PC-9 (cell line): ENCODE measurements at regions not wholly inside any gene's neighbourhood (a gene's known extent, or its start where the extent isn't known, plus 50 kb on each side); places are given as distances from the start of the nearest gene placed in this dataset.

Experiments used
- EZH2 ChIP-seq: fragments of 200-600 bp; sonication (generic); IDR thresholded peaks from 2 replicates; pipeline ENCODE4 v1.8.0; 2017; ENCODE audit warnings: antibody characterized with exemption, low read depth
- TF ChIP-seq, protein P1 (sequence below): fragments of 200-600 bp; sonication (generic); conservative IDR thresholded peaks from 2 replicates; pipeline ENCODE4 v1.6.1; 2017; ENCODE audit warnings: mixed run types, antibody characterized with exemption, mild to moderate bottlenecking, moderate library complexity

DNA sequence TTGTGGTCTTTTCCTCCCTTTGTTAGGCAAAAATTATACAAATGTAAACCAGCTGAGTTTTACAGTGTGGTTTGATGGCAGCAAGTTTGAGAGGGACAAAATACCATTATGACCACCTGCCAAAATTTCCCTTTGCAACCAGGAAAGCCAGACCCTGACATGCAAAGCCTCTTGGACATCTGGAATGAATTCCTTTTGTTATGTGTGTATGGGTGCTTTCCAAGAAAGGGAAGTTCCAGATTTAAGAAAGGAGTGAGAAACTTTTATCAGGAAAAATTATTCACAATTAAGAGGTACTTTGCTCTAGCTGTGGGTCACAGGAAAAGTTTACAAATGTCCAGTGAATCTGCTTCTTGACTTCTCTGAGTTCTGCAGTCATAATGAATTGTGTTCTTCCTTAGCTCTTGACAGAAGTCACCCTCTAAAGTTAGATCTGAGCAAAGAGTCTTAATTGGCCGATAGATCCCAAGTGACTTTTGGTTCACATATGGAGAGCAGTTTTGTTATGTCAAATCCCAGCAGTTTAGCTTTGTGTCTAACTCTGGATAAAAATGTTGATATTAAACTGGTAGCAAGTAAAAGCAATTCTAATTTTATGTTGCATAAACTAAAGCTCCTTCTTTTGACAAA is 295.9 kb upstream of the ZNF608 start:
- TF ChIP-seq, protein P1, sequence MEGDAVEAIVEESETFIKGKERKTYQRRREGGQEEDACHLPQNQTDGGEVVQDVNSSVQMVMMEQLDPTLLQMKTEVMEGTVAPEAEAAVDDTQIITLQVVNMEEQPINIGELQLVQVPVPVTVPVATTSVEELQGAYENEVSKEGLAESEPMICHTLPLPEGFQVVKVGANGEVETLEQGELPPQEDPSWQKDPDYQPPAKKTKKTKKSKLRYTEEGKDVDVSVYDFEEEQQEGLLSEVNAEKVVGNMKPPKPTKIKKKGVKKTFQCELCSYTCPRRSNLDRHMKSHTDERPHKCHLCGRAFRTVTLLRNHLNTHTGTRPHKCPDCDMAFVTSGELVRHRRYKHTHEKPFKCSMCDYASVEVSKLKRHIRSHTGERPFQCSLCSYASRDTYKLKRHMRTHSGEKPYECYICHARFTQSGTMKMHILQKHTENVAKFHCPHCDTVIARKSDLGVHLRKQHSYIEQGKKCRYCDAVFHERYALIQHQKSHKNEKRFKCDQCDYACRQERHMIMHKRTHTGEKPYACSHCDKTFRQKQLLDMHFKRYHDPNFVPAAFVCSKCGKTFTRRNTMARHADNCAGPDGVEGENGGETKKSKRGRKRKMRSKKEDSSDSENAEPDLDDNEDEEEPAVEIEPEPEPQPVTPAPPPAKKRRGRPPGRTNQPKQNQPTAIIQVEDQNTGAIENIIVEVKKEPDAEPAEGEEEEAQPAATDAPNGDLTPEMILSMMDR: no peak
- TF ChIP-seq EZH2: no peak
